NCI-H187 treated with DMSO at 0.1 percent for 48 hours (cell line): ENCODE measurements at regions not wholly inside any gene's neighbourhood (a gene's known extent, or its start where the extent isn't known, plus 50 kb on each side); places are given as distances from the start of the nearest gene placed in this dataset.
"Not testable (repeated sequence)": the region's sequence is repeated elsewhere in the genome, so short reads cannot be mapped to it uniquely, and the experiment has no call there.

Source experiments
- DNase-seq: peaks from one replicate; lab custom pipeline; 2025; lab: John Stamatoyannopoulos, UW

- DNase-seq = no peak
Measured at GRCh38 chr5:129163810-129164378, 69.3 kb downstream of the ISOC1 start.

GRCh38 chr5:129170050-129170449, 75.5 kb downstream of the ISOC1 start:
- DNase-seq = no peak

- DNase-seq = no peak
Measured at GRCh38 chr5:129171194-129171944, 76.8 kb downstream of the ISOC1 start.

GRCh38 chr5:129172580-129172979, 78.0 kb downstream of the ISOC1 start:
- DNase-seq = no peak

GRCh38 chr5:129173771-129174170, 79.2 kb downstream of the ISOC1 start:
- DNase-seq = no peak

GRCh38 chr5:129174480-129174879, 79.9 kb downstream of the ISOC1 start:
- DNase-seq = no peak

GRCh38 chr5:129177451-129177850, 82.9 kb downstream of the ISOC1 start:
- DNase-seq = no peak

GRCh38 chr5:129199308-129199707, 104.8 kb downstream of the ISOC1 start:
- no peak for DNase-seq

GRCh38 chr5:129204525-129204924, 110.0 kb downstream of the ISOC1 start:
- no peak for DNase-seq

GRCh38 chr5:129216001-129216400, 121.5 kb downstream of the ISOC1 start:
- DNase-seq = no peak

GRCh38 chr5:129217179-129217578, 122.6 kb downstream of the ISOC1 start:
- no peak for DNase-seq

GRCh38 chr5:129223178-129223577, 128.6 kb downstream of the ISOC1 start:
- DNase-seq = no peak

GRCh38 chr5:129228577-129228976, 134.0 kb downstream of the ISOC1 start:
- no peak for DNase-seq

GRCh38 chr5:129241755-129242154, 147.2 kb downstream of the ISOC1 start:
- no peak for DNase-seq

GRCh38 chr5:129243039-129243438, 148.5 kb downstream of the ISOC1 start:
- DNase-seq = no peak

GRCh38 chr5:129244478-129244877, 149.9 kb downstream of the ISOC1 start:
- no peak for DNase-seq

GRCh38 chr5:129245489-129245888, 150.9 kb downstream of the ISOC1 start:
- no peak for DNase-seq

GRCh38 chr5:129246088-129246487, 151.5 kb downstream of the ISOC1 start:
- DNase-seq = no peak

GRCh38 chr5:129249886-129250285, 155.3 kb downstream of the ISOC1 start:
- no peak for DNase-seq

- DNase-seq = no peak
Measured at GRCh38 chr5:129271308-129271707, 176.8 kb downstream of the ISOC1 start.

GRCh38 chr5:129284010-129284409, 176.1 kb upstream of the ADAMTS19 start:
- DNase-seq = no peak

- not testable (repeated sequence) for DNase-seq
Measured at GRCh38 chr5:129294216-129294615, 165.9 kb upstream of the ADAMTS19 start.

- DNase-seq = no peak
Measured at GRCh38 chr5:129306725-129307124, 153.4 kb upstream of the ADAMTS19 start.

GRCh38 chr5:129322968-129323367, 137.1 kb upstream of the ADAMTS19 start:
- DNase-seq = no peak
